ENCODE measurements at regions not wholly inside any gene's neighbourhood (a gene's known extent, or its start where the extent isn't known, plus 50 kb on each side); places are given as distances from the start of the nearest gene placed in this dataset.

- H3K4me3 ChIP-seq (ENCODE audit: low read length): no peak overlapping the region
- no peaks in the 10 kb centered on the region for H3K36me3 ChIP-seq (ENCODE audit: control insufficient read depth, low read depth, low read length)
- no peaks in the 10 kb centered on the region for H3K9me3 ChIP-seq (ENCODE audit: control insufficient read depth, low read depth, low read length)
- H3K27ac ChIP-seq (ENCODE audit: low read length): no peak overlapping the region
- peaks cover 41% of the 10 kb centered on the region for H3K4me1 ChIP-seq (ENCODE audit: control insufficient read depth, low read depth, low read length)
- no peaks in the 10 kb centered on the region for H3K27me3 ChIP-seq (ENCODE audit: control insufficient read depth, insufficient read depth, low read length)
- H3K9ac ChIP-seq (ENCODE audit: low read length): no peak overlapping the region
Measured at GRCh38 chr10:21403256-21404015, 122.0 kb downstream of the SKIDA1 start.

- Histone ChIP-seq H3K4me1 (ENCODE audit: control insufficient read depth, low read depth, low read length) (peaks cover 40% of the 10 kb centered on the region), H3K27me3 (ENCODE audit: control insufficient read depth, insufficient read depth, low read length) (no peaks in the 10 kb centered on the region), H3K27ac (ENCODE audit: low read length) (no peak overlapping the region), H3K9ac (ENCODE audit: low read length) (no peak overlapping the region), H3K4me3 (ENCODE audit: low read length) (no peak overlapping the region), H3K9me3 (ENCODE audit: control insufficient read depth, low read depth, low read length) (no peaks in the 10 kb centered on the region), H3K36me3 (ENCODE audit: control insufficient read depth, low read depth, low read length) (no peaks in the 10 kb centered on the region)
Measured at GRCh38 chr10:21402606-21403083, 122.8 kb downstream of the SKIDA1 start.

- Histone ChIP-seq H3K27ac (ENCODE audit: low read length) (no peak overlapping the region), H3K36me3 (ENCODE audit: control insufficient read depth, low read depth, low read length) (no peaks in the 10 kb centered on the region), H3K4me1 (ENCODE audit: control insufficient read depth, low read depth, low read length) (peaks cover 26% of the 10 kb centered on the region), H3K9me3 (ENCODE audit: control insufficient read depth, low read depth, low read length) (no peaks in the 10 kb centered on the region), H3K27me3 (ENCODE audit: control insufficient read depth, insufficient read depth, low read length) (no peaks in the 10 kb centered on the region), H3K9ac (ENCODE audit: low read length) (no peak overlapping the region), H3K4me3 (ENCODE audit: low read length) (no peak overlapping the region)
Measured at GRCh38 chr10:21401196-21401595, 124.3 kb downstream of the SKIDA1 start.

- no peak overlapping the region for H3K9ac ChIP-seq (ENCODE audit: low read length)
- no peak overlapping the region for H3K4me3 ChIP-seq (ENCODE audit: low read length)
- no peaks in the 10 kb centered on the region for H3K27me3 ChIP-seq (ENCODE audit: control insufficient read depth, insufficient read depth, low read length)
- no peaks in the 10 kb centered on the region for H3K9me3 ChIP-seq (ENCODE audit: control insufficient read depth, low read depth, low read length)
- H3K36me3 ChIP-seq (ENCODE audit: control insufficient read depth, low read depth, low read length): no peaks in the 10 kb centered on the region
- H3K27ac ChIP-seq (ENCODE audit: low read length): no peak overlapping the region
- H3K4me1 ChIP-seq (ENCODE audit: control insufficient read depth, low read depth, low read length): peaks cover 22% of the 10 kb centered on the region
Measured at GRCh38 chr10:21399392-21400035, 126.0 kb downstream of the SKIDA1 start.

GRCh38 chr10:21398563-21399231 is 126.8 kb downstream of the SKIDA1 start:
- no peak overlapping the region for H3K9ac ChIP-seq (ENCODE audit: low read length)
- H3K27me3 ChIP-seq (ENCODE audit: control insufficient read depth, insufficient read depth, low read length): no peaks in the 10 kb centered on the region
- H3K9me3 ChIP-seq (ENCODE audit: control insufficient read depth, low read depth, low read length): no peaks in the 10 kb centered on the region
- H3K4me3 ChIP-seq (ENCODE audit: low read length): no peak overlapping the region
- peaks cover 17% of the 10 kb centered on the region for H3K4me1 ChIP-seq (ENCODE audit: control insufficient read depth, low read depth, low read length)
- H3K27ac ChIP-seq (ENCODE audit: low read length): no peak overlapping the region
- H3K36me3 ChIP-seq (ENCODE audit: control insufficient read depth, low read depth, low read length): no peaks in the 10 kb centered on the region

- Histone ChIP-seq H3K9ac (ENCODE audit: low read length) (no peak overlapping the region), H3K27ac (ENCODE audit: low read length) (no peak overlapping the region), H3K36me3 (ENCODE audit: control insufficient read depth, low read depth, low read length) (no peaks in the 10 kb centered on the region), H3K4me3 (ENCODE audit: low read length) (no peak overlapping the region), H3K9me3 (ENCODE audit: control insufficient read depth, low read depth, low read length) (no peaks in the 10 kb centered on the region), H3K27me3 (ENCODE audit: control insufficient read depth, insufficient read depth, low read length) (no peaks in the 10 kb centered on the region), H3K4me1 (ENCODE audit: control insufficient read depth, low read depth, low read length) (peaks cover 3% of the 10 kb centered on the region)
Measured at GRCh38 chr10:21396889-21397288, 128.6 kb downstream of the SKIDA1 start.

- H3K4me1 ChIP-seq (ENCODE audit: control insufficient read depth, low read depth, low read length): peaks cover 12% of the 10 kb centered on the region
- H3K9me3 ChIP-seq (ENCODE audit: control insufficient read depth, low read depth, low read length): no peaks in the 10 kb centered on the region
- H3K27me3 ChIP-seq (ENCODE audit: control insufficient read depth, insufficient read depth, low read length): no peaks in the 10 kb centered on the region
- H3K9ac ChIP-seq (ENCODE audit: low read length): no peak overlapping the region
- no peak overlapping the region for H3K4me3 ChIP-seq (ENCODE audit: low read length)
- no peaks in the 10 kb centered on the region for H3K36me3 ChIP-seq (ENCODE audit: control insufficient read depth, low read depth, low read length)
- no peak overlapping the region for H3K27ac ChIP-seq (ENCODE audit: low read length)
Measured at GRCh38 chr10:21393931-21394330, 131.6 kb downstream of the SKIDA1 start.

GRCh38 chr10:21388589-21388988 is 136.9 kb downstream of the SKIDA1 start:
- Histone ChIP-seq H3K27ac (ENCODE audit: low read length) (no peak overlapping the region), H3K4me1 (ENCODE audit: control insufficient read depth, low read depth, low read length) (peaks cover 32% of the 10 kb centered on the region), H3K9ac (ENCODE audit: low read length) (no peak overlapping the region), H3K4me3 (ENCODE audit: low read length) (no peak overlapping the region), H3K27me3 (ENCODE audit: control insufficient read depth, insufficient read depth, low read length) (no peaks in the 10 kb centered on the region), H3K36me3 (ENCODE audit: control insufficient read depth, low read depth, low read length) (no peaks in the 10 kb centered on the region), H3K9me3 (ENCODE audit: control insufficient read depth, low read depth, low read length) (no peaks in the 10 kb centered on the region)

- Histone ChIP-seq H3K27ac (ENCODE audit: low read length) (no peak overlapping the region), H3K9me3 (ENCODE audit: control insufficient read depth, low read depth, low read length) (no peaks in the 10 kb centered on the region), H3K36me3 (ENCODE audit: control insufficient read depth, low read depth, low read length) (no peaks in the 10 kb centered on the region), H3K4me3 (ENCODE audit: low read length) (no peak overlapping the region), H3K27me3 (ENCODE audit: control insufficient read depth, insufficient read depth, low read length) (no peaks in the 10 kb centered on the region), H3K9ac (ENCODE audit: low read length) (no peak overlapping the region), H3K4me1 (ENCODE audit: control insufficient read depth, low read depth, low read length) (peaks cover 32% of the 10 kb centered on the region)
Measured at GRCh38 chr10:21387868-21388267, 137.6 kb downstream of the SKIDA1 start.

- Histone ChIP-seq H3K27ac (ENCODE audit: low read length) (no peak overlapping the region), H3K9ac (ENCODE audit: low read length) (no peak overlapping the region), H3K36me3 (ENCODE audit: control insufficient read depth, low read depth, low read length) (no peaks in the 10 kb centered on the region), H3K27me3 (ENCODE audit: control insufficient read depth, insufficient read depth, low read length) (no peaks in the 10 kb centered on the region), H3K9me3 (ENCODE audit: control insufficient read depth, low read depth, low read length) (no peaks in the 10 kb centered on the region), H3K4me1 (ENCODE audit: control insufficient read depth, low read depth, low read length) (peaks cover 30% of the 10 kb centered on the region), H3K4me3 (ENCODE audit: low read length) (no peak overlapping the region)
Measured at GRCh38 chr10:21385996-21386585, 139.4 kb downstream of the SKIDA1 start.

GRCh38 chr10:21385536-21385935 is 139.9 kb downstream of the SKIDA1 start:
- Histone ChIP-seq H3K9me3 (ENCODE audit: control insufficient read depth, low read depth, low read length) (no peaks in the 10 kb centered on the region), H3K36me3 (ENCODE audit: control insufficient read depth, low read depth, low read length) (no peaks in the 10 kb centered on the region), H3K4me3 (ENCODE audit: low read length) (no peak overlapping the region), H3K4me1 (ENCODE audit: control insufficient read depth, low read depth, low read length) (peaks cover 24% of the 10 kb centered on the region), H3K27ac (ENCODE audit: low read length) (no peak overlapping the region), H3K9ac (ENCODE audit: low read length) (no peak overlapping the region), H3K27me3 (ENCODE audit: control insufficient read depth, insufficient read depth, low read length) (no peaks in the 10 kb centered on the region)
